ENCODE measurements at regions not wholly inside any gene's neighbourhood (a gene's known extent, or its start where the extent isn't known, plus 50 kb on each side); places are given as distances from the start of the nearest gene placed in this dataset.
"Not testable (repeated sequence)": the region's sequence is repeated elsewhere in the genome, so short reads cannot be mapped to it uniquely, and the experiment has no call there.

DNA sequence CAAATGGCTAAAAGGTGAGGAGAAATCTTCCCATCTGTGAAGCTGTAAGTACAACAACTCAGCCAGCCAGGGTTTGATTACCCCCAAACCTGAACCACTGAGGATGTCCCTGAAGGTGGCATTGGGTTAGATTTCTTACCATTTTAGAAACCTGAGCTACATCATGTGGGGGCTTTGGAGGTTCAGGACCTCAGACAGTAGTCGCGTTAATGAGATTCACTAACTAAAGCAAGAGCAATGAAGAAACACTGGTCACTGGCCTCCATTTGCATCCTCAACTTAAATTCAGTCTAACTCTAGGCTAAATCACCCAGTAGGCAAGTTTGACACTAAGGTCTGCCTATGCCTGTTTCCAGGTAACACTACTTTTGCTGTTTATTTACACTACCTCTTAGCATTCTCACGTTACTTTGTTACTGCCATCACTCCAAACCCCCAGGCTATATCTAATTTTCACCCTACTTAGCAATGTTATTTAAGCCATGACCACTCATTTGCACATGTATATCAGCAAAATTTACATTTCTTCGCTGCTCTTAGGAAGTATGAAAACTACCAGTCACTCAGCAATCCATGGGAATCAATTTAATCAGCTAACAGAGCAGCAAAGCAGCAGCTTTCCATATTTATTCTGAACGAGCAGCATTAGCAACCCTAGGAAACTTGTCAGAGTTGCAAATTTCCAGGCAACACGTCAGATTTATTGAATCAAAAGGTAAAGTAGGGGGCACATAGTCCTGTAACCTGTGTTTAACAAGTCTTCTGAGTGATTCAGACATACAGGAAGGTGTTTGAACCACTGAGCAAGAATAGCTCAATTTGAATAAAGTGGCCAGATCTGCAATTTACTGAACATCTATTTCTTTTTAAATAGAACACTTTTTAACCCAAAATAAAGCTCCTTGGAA is 788.4 kb upstream of the SORCS1 start:
- no peaks in the 10 kb centered on the region for H3K9me3 Mint-ChIP-seq
- DNase-seq (ENCODE audit: extremely low spot score, unreplicated experiment) = no peak
- no peaks in the 10 kb centered on the region for H3K4me1 Mint-ChIP-seq (ENCODE audit: unreplicated experiment)
- no peaks in the 10 kb centered on the region for H3K27me3 Mint-ChIP-seq
- TF ChIP-seq, protein P1, sequence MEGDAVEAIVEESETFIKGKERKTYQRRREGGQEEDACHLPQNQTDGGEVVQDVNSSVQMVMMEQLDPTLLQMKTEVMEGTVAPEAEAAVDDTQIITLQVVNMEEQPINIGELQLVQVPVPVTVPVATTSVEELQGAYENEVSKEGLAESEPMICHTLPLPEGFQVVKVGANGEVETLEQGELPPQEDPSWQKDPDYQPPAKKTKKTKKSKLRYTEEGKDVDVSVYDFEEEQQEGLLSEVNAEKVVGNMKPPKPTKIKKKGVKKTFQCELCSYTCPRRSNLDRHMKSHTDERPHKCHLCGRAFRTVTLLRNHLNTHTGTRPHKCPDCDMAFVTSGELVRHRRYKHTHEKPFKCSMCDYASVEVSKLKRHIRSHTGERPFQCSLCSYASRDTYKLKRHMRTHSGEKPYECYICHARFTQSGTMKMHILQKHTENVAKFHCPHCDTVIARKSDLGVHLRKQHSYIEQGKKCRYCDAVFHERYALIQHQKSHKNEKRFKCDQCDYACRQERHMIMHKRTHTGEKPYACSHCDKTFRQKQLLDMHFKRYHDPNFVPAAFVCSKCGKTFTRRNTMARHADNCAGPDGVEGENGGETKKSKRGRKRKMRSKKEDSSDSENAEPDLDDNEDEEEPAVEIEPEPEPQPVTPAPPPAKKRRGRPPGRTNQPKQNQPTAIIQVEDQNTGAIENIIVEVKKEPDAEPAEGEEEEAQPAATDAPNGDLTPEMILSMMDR (conservative IDR thresholded peaks at IDR 0.05) = no peak
- no peak overlapping the region for H3K27ac Mint-ChIP-seq
- no peaks in the 10 kb centered on the region for H3K36me3 Mint-ChIP-seq
- H3K4me3 Mint-ChIP-seq = no peak overlapping the region

DNA sequence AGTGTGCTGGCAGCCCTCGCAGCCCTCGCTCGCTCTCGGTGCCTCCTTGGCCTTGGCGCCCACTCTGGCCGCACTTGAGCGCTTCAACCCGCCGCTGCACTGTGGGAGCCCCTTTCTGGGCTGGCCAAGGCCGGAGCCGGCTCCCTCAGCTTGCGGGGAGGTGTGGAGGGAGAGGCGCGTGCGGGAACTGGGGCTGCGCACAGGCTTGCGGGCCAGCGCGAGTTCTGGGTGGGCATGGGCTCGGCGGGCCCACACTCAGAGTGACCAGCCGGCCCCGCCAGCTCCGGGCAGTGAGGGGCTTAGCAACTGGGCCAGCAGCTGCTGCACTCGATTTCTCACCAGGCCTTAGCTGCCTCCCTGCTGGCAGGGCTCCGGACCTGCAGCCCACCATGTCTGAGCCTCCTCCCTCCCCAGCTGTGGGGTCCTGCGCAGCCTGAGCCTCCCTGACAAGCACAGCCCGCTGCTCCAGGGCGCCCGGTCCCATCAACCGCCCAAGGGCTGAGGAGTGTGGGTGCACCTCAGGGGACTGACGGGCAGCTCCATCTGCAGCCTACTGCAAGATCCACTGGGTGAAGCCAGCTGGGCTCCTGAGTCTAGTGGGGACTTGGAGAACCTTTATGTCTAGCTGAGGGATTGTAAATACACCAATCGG is 786.0 kb upstream of the SORCS1 start:
- not testable (repeated sequence) for H3K4me3 Mint-ChIP-seq; H3K27me3 Mint-ChIP-seq; H3K36me3 Mint-ChIP-seq; H3K4me1 Mint-ChIP-seq (ENCODE audit: unreplicated experiment); H3K9me3 Mint-ChIP-seq; H3K27ac Mint-ChIP-seq; DNase-seq (ENCODE audit: extremely low spot score, unreplicated experiment)

DNA sequence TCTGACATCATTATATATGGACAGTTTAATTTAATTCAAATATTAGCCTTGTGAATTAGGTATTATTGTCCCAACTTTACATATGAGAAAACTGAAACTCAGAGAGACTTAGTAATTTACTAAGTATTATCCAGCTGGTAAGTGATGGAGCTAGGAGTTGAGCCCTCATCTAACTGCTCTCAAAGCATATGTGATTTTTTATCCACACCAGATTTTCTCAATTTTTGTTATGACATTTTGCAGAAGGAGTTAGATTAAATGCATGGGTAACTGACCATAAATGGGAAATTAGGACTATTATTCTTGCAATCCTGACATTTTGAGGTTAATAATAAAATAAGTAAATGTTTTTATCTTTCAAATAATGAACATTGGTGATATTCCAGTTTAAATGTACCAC is 778.3 kb upstream of the SORCS1 start:
- no peak overlapping the region for H3K4me3 Mint-ChIP-seq
- H3K36me3 Mint-ChIP-seq = no peaks in the 10 kb centered on the region
- H3K27ac Mint-ChIP-seq = no peak overlapping the region
- TF ChIP-seq, protein P1 (conservative IDR thresholded peaks at IDR 0.05) = no peak
- H3K9me3 Mint-ChIP-seq = peaks cover 4% of the 10 kb centered on the region
- no peaks in the 10 kb centered on the region for H3K27me3 Mint-ChIP-seq
- no peaks in the 10 kb centered on the region for H3K4me1 Mint-ChIP-seq (ENCODE audit: unreplicated experiment)
- no peak for DNase-seq (ENCODE audit: extremely low spot score, unreplicated experiment)

DNA sequence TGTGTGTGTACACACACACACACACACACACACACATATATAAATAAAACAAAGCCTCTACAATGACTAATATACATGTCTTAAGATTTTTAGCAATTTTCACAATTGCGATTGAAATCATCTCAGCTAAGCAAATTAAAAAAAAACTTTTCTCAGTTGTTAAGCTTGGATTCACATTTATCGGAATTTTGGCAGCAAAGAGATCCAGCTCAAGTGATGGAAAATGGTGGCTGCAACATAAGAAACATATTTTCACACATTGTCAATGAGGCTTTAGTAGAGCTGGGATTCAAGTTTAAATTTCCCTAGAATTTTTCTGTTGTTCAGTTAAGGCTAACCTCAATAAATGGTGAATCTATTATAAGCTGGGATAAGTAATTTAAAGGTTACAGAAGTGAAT is 768.6 kb upstream of the SORCS1 start:
- DNase-seq (ENCODE audit: extremely low spot score, unreplicated experiment) = no peak
- Mint-ChIP-seq H3K4me3 (no peak overlapping the region), H3K9me3 (no peaks in the 10 kb centered on the region), H3K36me3 (no peaks in the 10 kb centered on the region), H3K27me3 (no peaks in the 10 kb centered on the region), H3K4me1 (ENCODE audit: unreplicated experiment) (no peaks in the 10 kb centered on the region), H3K27ac (no peak overlapping the region)
- TF ChIP-seq, protein P1 (conservative IDR thresholded peaks at IDR 0.05) = no peak

DNA sequence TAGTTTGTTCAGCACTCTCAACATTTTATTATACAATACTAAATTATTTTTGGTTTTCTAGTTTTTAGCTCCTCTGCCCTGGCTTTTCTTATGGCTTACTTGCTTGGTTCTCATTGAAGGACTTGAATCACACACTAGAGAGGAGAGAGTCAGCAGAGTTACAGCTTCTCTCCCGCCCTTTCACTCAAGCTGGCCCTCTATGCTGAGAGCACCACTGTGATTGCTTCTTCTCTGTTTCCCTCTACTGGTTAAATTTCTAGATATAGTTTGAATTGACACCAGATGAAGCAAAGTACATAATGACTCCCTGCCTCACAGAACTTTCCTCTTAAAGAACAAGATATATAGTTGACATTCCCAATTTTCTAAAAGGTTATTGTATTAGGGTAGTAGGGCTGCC is 767.3 kb upstream of the SORCS1 start:
- no peaks in the 10 kb centered on the region for H3K27me3 Mint-ChIP-seq

More for the DNA sequence above, 767.3 kb upstream of the SORCS1 start:
- H3K4me3 Mint-ChIP-seq = no peak overlapping the region
- no peaks in the 10 kb centered on the region for H3K36me3 Mint-ChIP-seq
- no peak for DNase-seq (ENCODE audit: extremely low spot score, unreplicated experiment)
- no peak overlapping the region for H3K27ac Mint-ChIP-seq
- TF ChIP-seq, protein P1 (conservative IDR thresholded peaks at IDR 0.05) = no peak
- no peaks in the 10 kb centered on the region for H3K4me1 Mint-ChIP-seq (ENCODE audit: unreplicated experiment)
- H3K9me3 Mint-ChIP-seq = peaks cover 3% of the 10 kb centered on the region

Data from type B pancreatic cell (in vitro differentiated cells).